ENCODE measurements at regions not wholly inside any gene's neighbourhood (a gene's known extent, or its start where the extent isn't known, plus 50 kb on each side); places are given as distances from the start of the nearest gene placed in this dataset.
"Not testable (repeated sequence)": the region's sequence is repeated elsewhere in the genome, so short reads cannot be mapped to it uniquely, and the experiment has no call there.

GRCh38 chr6:112504621-112505020 is 157.5 kb downstream of the RFPL4B start:
- no peak for DNase-seq (ENCODE audit: low read depth in 2 of 2, low spot score in 1 of 2)

- no peak for DNase-seq (ENCODE audit: low read depth in 2 of 2, low spot score in 1 of 2)
Measured at GRCh38 chr6:112511441-112511840, 164.3 kb downstream of the RFPL4B start.

DNA sequence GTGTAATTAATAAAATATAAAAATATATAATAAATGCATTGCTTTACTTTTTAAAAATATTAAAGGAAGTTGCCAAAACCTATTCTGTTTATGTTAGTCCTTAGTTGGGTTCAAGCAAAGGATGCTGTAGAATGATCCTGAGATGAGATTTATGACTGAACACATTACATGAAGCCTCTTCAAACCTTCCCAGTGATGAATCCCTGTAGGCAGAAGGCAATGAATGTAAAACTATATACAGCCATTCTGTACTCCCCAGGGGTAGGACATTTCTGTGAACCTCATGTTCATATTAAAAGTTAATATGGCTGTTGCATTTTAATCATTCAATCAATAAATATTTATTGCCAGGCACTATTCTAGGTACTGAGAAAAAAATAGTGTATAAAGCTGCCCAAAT is 166.0 kb downstream of the RFPL4B start:
- DNase-seq (ENCODE audit: low read depth in 2 of 2, low spot score in 1 of 2) = no peak

DNA sequence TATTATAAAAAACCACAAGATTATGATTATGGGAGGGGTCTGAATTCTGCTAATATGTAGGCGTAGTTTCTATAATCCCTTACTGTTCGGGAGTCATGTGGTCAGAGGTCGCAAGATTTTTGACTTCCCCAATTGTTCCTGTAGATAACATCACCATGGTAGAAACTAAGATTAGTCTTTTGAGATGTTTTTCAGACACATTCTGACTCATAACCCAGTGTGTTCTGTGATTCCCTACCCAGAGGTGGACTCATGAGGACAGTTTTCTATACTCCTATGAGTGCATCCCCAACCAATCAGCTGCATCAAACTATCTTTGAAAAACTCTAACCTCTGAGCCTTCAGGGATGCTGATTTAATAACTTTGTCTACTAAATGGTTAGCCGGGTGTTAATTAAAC is 175.5 kb downstream of the RFPL4B start:
- no peak for DNase-seq (ENCODE audit: low read depth in 2 of 2, low spot score in 1 of 2)

DNA sequence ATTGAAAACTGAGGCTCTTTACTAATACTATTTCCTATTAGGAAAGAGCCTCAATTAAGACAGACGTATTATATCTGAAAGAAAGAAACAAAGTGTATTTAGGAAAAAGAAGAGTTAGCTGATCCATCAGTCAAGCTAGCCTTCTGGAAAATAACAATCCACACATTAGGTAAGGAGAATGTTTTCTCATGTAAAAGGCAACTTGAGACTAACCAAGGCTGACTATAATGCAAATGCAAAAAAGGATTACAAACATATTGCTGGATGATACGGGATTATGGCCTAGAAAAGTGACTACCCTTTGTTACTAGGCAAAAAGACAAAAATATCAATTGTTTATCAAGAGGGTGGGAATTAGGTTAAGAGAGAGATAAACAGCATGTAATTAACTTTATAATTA is 176.9 kb downstream of the RFPL4B start:
- DNase-seq (ENCODE audit: low read depth in 2 of 2, low spot score in 1 of 2) = no peak

DNA sequence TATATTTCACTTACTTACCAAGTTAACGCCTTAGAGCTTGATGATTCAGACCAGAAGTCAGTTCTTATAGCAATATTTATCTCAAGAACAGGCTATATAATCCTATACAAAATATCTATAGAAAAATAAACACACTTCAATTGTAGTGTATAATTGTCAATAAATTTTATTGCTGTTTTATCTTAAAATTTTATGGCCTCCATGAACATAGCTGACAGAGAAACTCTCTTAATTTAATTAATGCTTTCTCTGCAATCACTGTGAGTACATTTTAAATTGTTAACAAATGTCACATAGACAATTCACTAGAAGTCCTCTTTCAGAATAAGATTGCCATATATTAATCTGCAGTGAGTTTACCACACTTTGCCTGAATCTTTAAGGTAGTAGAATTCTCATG is 178.6 kb downstream of the RFPL4B start:
- no peak for DNase-seq (ENCODE audit: low read depth in 2 of 2, low spot score in 1 of 2)

DNA sequence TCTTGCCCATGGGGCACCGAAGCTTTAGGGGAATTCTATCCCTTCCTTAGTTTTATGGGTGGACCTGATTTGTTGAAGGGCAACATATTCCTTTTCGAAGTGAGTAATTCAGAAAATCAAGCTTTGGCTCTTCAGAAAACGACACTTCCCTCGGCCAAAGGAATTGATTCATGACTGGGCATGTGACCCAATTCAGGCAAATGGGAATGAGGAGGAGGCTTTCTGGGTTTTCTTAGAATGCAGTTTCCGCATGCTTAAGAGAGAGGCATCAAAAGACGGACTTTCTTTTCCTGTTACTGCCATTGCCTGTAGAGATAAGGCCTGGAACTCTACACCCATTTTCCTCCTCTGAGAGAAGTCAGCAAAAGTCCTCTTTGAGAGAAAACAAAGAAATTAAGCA is 179.5 kb downstream of the RFPL4B start:
- no peak for DNase-seq (ENCODE audit: low read depth in 2 of 2, low spot score in 1 of 2)

DNA sequence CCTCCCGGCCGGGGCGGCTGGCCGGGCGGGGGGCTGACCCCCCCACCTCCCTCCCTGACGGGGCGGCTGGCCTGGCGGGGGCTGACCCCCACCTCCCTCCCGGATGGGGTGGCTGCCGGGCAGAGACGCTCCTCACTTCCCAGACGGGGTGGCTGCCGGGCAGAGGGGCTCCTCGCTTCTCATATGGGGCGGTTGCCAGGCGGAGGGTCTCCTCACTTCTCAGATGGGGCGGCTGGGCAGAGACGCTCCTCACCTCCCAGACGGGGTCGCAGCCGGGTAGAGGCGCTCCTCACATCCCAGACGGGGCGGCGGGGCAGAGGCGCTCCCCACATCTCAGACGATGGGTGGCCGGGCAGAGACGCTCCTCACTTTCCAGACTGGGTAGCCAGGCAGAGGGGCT is 181.2 kb downstream of the RFPL4B start:
- not testable (repeated sequence) for DNase-seq (ENCODE audit: low read depth in 2 of 2, low spot score in 1 of 2)

DNA sequence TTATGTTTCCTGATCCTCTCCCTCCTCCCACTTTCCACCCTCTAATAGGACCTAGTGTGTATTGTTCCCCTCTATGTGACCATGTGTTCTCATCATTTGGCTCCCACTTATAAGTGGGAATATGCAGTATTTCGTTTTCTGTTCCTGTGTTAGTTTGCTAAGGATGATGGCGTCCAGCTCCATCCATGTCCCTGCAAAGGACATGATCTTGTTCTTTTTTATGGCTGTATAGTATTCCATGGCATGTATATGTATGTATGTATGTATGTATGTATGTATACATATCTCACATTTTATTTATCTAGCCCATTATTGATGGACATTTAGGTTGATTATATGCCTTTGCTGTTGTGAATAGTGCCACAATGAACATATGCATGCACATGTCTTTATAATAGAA is 188.7 kb downstream of the RFPL4B start:
- DNase-seq (ENCODE audit: low read depth in 2 of 2, low spot score in 1 of 2) = no peak

GRCh38 chr6:112539355-112539754 is 192.2 kb downstream of the RFPL4B start:
- DNase-seq (ENCODE audit: low read depth in 2 of 2, low spot score in 1 of 2) = no peak

GRCh38 chr6:112541847-112542246 is 194.7 kb downstream of the RFPL4B start:
- not testable (repeated sequence) for DNase-seq (ENCODE audit: low read depth in 2 of 2, low spot score in 1 of 2)

DNA sequence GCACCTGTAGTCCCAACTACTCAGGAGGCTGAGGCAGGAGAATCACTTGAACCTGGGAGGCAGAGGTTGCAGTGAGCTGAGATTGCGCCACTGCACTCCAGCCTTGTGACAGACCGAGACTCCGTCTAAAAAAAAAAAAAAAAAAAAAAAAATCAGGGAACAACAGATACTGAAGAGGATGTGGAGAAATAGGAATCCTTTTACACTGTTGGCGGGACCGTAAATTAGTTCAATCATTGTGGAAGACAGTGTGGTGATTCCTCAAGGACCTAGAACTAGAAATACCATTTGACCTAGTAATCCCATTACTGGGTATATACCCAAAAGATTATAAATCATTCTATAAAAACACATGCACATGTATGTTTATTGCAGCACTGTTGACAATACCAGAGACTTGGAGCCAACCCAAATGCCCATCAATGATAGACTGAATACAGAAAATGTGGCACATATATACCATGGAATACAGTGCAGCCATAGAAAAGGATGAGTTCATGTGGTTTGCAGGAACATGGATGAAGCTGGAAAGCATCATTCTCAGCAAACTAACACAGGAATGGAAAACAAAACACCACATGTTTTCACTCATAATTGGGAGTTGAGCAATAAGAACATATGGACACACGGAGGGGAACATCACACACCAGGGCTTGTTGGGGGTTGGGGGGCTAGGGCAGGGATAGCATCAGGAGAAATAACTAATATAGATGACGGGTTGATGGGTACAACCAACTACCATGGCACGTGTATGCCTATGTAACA is 200.4 kb downstream of the RFPL4B start:
- DNase-seq (ENCODE audit: low read depth in 2 of 2, low spot score in 1 of 2) = not testable (repeated sequence)

DNA sequence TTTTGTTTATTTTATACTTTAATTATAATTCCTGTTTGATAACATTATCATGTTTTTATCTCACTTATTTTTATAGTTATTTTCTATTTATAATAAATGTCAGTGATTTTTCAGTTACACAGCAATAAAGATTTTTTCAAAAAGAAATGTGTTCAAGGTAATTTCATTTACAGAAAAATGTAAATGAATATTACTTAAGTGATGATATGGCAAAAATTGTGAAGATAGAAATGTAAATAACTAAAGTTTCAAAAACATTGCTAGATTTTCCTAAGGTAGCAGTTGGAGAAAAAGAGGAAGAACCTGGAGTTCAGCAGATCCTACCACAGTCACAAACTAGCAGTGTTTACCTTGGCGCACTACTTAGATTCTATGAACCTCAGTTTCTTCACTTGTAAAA is 202.6 kb downstream of the RFPL4B start:
- no peak for DNase-seq (ENCODE audit: low read depth in 2 of 2, low spot score in 1 of 2)

- DNase-seq (ENCODE audit: low read depth in 2 of 2, low spot score in 1 of 2) = no peak
Measured at GRCh38 chr6:112557435-112557834, 210.3 kb downstream of the RFPL4B start.

GRCh38 chr6:112557961-112558360 is 210.8 kb downstream of the RFPL4B start:
- DNase-seq (ENCODE audit: low read depth in 2 of 2, low spot score in 1 of 2) = no peak

- no peak for DNase-seq (ENCODE audit: low read depth in 2 of 2, low spot score in 1 of 2)
Measured at GRCh38 chr6:112560651-112561050, 213.5 kb downstream of the RFPL4B start.

DNA sequence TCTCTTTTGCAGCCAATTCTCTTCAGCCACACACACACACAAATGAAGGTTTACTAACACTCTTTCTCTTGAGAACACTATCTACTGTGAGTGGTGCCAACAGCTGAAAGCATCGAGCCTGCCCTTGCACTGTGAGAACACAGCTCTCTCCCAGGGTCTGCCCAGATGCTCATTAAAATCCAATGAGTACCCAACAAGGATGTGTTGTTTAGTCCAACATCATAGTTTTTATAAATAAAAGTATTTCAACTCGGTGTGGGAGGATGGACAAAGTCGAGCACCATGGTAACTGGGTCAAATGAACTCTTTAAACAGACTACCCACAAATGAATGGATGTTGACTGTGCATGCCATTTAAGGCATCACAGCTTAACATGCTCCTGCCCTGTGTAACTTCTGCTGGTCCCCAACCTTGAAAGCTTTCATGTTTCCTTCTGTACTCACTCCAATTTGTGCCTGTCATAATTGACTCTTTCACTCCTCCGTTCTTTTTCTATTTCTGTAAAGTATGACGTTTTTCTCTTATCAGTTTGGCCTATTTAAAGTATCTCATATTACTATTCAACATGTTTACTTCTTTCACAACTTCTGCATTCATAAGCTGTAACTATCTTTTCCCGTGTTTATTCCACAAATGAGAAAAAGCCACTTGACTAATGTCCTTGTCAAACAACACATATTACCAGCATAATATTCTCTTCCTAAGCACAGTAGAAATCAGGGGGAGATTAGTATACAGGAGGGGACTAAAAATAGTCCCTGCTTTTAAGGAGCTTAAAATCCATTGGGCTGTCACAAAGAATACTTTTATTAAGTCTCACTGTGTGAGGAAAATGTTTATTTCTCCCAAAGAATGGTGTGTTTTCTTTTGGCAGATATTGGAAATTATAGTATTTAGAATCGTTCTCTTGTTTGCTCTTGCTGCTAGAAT is 215.4 kb downstream of the RFPL4B start:
- DNase-seq (ENCODE audit: low read depth in 2 of 2, low spot score in 1 of 2) = no peak

DNA sequence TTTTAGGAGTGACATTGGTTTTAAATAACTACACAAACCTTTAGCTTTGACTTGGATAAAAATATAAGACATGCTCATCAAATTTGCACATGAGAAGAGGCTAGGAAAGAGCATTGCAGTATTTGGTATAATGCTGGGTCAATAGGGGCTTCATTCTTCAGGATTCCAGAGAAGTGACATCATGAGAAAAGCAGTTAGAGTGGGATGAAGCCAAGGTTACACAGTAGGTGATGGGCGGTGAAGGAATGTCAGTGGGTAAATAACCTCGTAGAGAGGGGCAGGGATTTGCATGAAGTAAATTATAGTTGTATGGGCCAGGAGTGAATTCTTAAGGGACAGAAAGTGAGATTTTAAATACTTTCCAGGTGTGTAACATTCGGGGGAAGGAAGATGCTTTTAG is 216.2 kb downstream of the RFPL4B start:
- DNase-seq (ENCODE audit: low read depth in 2 of 2, low spot score in 1 of 2) = no peak

DNA sequence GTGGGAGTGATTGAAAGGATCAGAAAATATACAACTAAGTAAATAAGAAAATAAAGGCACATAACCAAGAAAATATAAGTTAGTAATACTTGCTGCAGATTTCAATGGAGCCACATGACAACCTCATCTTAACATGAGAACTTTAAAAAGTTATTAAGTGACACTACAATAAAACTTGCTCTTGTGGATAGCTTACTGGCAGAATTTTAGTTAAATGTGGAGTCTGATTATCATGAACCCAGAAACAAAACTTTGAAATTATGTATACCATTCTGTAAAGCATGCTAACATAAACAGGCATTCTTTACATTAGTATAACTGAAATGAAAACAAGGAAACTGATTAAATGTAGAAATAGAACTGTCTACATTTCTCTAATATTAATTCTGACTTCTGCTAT is 220.9 kb downstream of the RFPL4B start:
- DNase-seq (ENCODE audit: low read depth in 2 of 2, low spot score in 1 of 2) = no peak

DNA sequence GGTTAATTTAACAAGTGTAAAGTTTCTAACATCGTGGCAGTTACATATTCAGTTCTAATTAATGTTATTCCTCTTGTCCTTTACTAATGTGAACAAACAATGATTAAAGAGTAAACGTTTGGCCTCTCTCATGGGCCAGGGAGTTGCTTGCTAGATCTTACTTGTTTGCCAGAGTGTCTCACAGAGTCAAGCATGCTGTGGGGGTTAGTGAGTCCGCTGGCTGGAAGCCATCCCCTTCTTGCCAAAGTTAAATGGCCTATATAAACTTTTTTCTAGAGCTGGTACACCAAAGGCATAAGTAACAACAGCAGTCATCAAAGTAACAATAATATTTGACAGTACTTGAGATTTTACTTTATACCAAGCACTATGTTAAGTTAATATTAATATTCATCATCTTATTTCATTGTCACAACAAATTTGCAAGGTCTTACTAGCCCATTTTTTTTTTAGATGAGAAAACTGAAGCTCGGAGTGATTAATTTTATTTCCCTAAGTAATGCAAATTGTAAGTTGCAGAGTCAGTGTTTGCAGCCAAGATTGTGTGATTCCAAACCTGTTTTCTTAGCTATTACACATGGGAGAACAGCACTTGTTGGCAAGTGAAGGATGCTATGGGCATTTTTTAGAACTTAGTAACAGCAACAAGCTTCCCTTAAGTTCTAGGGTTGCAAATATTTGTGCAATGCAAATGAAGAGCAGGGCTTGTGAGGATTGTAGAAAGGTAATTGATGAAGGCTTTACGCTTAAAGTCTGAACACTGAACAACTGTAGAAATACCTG is 224.5 kb downstream of the RFPL4B start:
- no peak for DNase-seq (ENCODE audit: low read depth in 2 of 2, low spot score in 1 of 2)

- no peak for DNase-seq (ENCODE audit: low read depth in 2 of 2, low spot score in 1 of 2)
Measured at GRCh38 chr6:112574190-112574589, 227.1 kb downstream of the RFPL4B start.

Data from stimulated activated CD8-positive, alpha-beta memory T cell treated with anti-CD3 and anti-CD28 coated beads, Interleukin-4, amount 100 ng/mL, for 4 hours (primary cell).